ENCODE measurements at regions not wholly inside any gene's neighbourhood (a gene's known extent, or its start where the extent isn't known, plus 50 kb on each side); places are given as distances from the start of the nearest gene placed in this dataset.

DNA sequence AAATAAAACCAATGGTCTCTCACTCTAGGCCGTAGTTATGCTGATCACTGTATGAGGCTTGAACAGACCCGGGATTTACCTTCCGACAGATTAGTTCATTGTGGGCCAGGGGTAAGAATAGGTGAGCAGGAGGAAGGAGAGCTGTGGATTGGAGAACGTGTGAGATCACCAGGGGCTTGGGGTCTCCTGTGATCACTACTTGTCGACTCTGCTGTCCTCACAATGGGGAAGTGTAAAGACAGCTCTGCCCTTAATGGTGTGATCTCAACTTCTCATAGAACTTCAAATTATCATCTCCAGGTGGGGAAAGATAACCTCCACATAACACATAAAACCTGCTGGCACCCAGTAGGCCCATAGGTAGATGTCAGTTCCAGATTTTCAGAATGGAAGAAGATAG is 56.2 kb upstream of the RPS6KA3 start:
- TF ChIP-seq, protein P1, sequence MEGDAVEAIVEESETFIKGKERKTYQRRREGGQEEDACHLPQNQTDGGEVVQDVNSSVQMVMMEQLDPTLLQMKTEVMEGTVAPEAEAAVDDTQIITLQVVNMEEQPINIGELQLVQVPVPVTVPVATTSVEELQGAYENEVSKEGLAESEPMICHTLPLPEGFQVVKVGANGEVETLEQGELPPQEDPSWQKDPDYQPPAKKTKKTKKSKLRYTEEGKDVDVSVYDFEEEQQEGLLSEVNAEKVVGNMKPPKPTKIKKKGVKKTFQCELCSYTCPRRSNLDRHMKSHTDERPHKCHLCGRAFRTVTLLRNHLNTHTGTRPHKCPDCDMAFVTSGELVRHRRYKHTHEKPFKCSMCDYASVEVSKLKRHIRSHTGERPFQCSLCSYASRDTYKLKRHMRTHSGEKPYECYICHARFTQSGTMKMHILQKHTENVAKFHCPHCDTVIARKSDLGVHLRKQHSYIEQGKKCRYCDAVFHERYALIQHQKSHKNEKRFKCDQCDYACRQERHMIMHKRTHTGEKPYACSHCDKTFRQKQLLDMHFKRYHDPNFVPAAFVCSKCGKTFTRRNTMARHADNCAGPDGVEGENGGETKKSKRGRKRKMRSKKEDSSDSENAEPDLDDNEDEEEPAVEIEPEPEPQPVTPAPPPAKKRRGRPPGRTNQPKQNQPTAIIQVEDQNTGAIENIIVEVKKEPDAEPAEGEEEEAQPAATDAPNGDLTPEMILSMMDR (IDR thresholded peaks at IDR 0.05; ENCODE audit: insufficient read depth, low read length, poor library complexity, severe bottlenecking), result no peak
- no peak for DNase-seq (ENCODE audit: low read depth)
- Histone ChIP-seq H3K36me3 (ENCODE audit: control insufficient read depth, insufficient read depth, low read length) (no peaks in the 10 kb centered on the region), H3K4me3 (ENCODE audit: low read depth, low read length) (no peak overlapping the region), H3K27me3 (ENCODE audit: control insufficient read depth, insufficient read depth, low read length) (peaks cover 2% of the 10 kb centered on the region)

DNA sequence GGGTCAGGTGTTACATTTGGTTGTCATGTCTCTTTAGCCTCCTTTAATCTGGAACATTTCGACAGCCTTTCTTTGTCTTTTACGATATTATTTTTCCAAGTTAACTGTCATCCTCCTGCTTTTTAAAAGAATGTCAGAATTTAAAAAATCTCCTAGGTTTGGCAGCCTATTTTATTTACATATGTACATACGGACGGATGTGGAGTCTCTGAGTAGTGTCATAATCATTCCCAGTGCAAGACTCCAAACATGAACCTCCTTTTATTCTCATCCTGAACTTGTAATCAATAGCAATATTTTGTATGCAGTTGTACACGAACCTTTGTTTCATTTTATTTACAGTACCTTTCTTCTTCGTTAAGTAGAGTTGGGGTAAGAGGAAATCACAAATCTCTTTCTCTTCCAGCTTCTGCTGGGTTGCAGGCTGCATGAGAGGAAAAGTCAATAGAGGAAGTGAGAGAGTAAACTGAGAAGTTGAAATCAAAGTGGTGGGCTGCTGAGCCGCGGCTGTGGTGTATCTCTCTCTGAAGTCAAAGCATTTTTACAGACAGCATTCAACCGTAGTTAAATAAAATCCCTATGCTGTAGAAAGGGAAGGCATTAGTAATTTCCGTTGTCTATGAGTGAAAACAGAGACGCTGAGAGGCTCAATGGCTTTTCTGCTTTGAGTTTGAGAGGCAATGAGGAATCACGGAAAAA is 53.9 kb upstream of the RPS6KA3 start:
- no peaks in the 10 kb centered on the region for H3K36me3 ChIP-seq (ENCODE audit: control insufficient read depth, insufficient read depth, low read length)
- no peaks in the 10 kb centered on the region for H3K27me3 ChIP-seq (ENCODE audit: control insufficient read depth, insufficient read depth, low read length)
- TF ChIP-seq, protein P1 (IDR thresholded peaks at IDR 0.05; ENCODE audit: insufficient read depth, low read length, poor library complexity, severe bottlenecking), result no peak
- no peak for DNase-seq (ENCODE audit: low read depth)
- H3K4me3 ChIP-seq (ENCODE audit: low read depth, low read length), result no peak overlapping the region

DNA sequence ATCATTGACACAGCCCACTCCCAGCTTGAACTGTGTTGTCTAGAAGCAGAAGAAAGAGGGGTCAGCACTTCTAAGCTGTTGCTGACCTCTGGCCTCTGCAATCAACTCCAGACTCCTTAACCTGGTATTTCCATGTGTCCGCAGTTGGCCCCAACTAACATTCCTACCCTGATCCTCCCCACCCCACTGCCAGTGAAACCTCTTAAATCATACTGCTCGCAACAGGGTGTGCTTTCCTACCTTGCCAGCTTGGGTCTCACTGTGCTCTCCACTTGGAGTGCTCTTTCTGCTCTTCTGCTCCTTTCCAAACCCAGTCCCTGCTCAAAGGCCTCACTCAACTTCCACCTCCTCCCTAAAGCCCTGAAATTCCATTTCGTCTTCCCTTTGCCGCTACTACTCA is 52.3 kb upstream of the RPS6KA3 start:
- DNase-seq (ENCODE audit: low read depth), result no peak
- H3K27me3 ChIP-seq (ENCODE audit: control insufficient read depth, insufficient read depth, low read length), result no peaks in the 10 kb centered on the region
- H3K36me3 ChIP-seq (ENCODE audit: control insufficient read depth, insufficient read depth, low read length), result no peaks in the 10 kb centered on the region
- no peak overlapping the region for H3K4me3 ChIP-seq (ENCODE audit: low read depth, low read length)
- TF ChIP-seq, protein P1 (IDR thresholded peaks at IDR 0.05; ENCODE audit: insufficient read depth, low read length, poor library complexity, severe bottlenecking), result no peak

DNA sequence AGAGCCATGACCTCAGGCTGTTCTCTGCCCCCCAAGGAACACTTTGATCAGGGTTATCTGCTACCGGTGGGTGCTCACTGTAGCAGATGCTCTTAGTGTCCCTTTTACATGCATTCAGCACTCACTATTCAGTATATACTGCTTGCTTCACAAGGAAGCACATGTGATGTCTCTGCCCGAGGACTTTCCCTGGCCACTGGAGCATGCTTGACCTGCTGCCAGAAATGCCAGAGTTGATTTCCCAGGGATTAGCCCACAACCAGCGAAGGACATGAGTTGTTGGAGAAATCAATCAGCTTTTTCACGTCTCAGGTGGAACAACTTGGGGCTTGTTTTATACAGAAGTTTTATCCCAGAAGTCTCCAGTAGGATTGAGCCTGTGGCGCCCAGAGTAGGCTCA is 51.2 kb upstream of the RPS6KA3 start:
- H3K36me3 ChIP-seq (ENCODE audit: control insufficient read depth, insufficient read depth, low read length), result no peaks in the 10 kb centered on the region
- DNase-seq (ENCODE audit: low read depth), result no peak
- TF ChIP-seq, protein P1 (IDR thresholded peaks at IDR 0.05; ENCODE audit: insufficient read depth, low read length, poor library complexity, severe bottlenecking), result no peak
- H3K4me3 ChIP-seq (ENCODE audit: low read depth, low read length), result no peak overlapping the region
- no peaks in the 10 kb centered on the region for H3K27me3 ChIP-seq (ENCODE audit: control insufficient read depth, insufficient read depth, low read length)

All from kidney epithelial cell (primary cell).